LNCaP clone FGC (cell line): ENCODE measurements at regions not wholly inside any gene's neighbourhood (a gene's known extent, or its start where the extent isn't known, plus 50 kb on each side); places are given as distances from the start of the nearest gene placed in this dataset.
A peak's percentile ranks its signal among the peaks of the same experiment; 100 is the strongest.
"Not testable (repeated sequence)": the region's sequence is repeated elsewhere in the genome, so short reads cannot be mapped to it uniquely, and the experiment has no call there.

Source experiments
- DNase-seq: peaks from one replicate; pipeline ENCODE4 v3.0.0-alpha.2; 2011; ENCODE audit warnings: low read depth
- H3K4me3 ChIP-seq: 2 replicates; pipeline ENCODE4 v1.5.1; 2011; ENCODE audit warnings: mild to moderate bottlenecking, low read depth, low read length, control low read depth
- TF ChIP-seq, protein P1 (sequence below): IDR thresholded peaks from 2 replicates; pipeline ENCODE4 v1.5.1; 2012; ENCODE audit warnings: mild to moderate bottlenecking; ENCODE audit not compliant: control insufficient read depth, insufficient read depth; ENCODE audit errors: extremely low read depth

DNA sequence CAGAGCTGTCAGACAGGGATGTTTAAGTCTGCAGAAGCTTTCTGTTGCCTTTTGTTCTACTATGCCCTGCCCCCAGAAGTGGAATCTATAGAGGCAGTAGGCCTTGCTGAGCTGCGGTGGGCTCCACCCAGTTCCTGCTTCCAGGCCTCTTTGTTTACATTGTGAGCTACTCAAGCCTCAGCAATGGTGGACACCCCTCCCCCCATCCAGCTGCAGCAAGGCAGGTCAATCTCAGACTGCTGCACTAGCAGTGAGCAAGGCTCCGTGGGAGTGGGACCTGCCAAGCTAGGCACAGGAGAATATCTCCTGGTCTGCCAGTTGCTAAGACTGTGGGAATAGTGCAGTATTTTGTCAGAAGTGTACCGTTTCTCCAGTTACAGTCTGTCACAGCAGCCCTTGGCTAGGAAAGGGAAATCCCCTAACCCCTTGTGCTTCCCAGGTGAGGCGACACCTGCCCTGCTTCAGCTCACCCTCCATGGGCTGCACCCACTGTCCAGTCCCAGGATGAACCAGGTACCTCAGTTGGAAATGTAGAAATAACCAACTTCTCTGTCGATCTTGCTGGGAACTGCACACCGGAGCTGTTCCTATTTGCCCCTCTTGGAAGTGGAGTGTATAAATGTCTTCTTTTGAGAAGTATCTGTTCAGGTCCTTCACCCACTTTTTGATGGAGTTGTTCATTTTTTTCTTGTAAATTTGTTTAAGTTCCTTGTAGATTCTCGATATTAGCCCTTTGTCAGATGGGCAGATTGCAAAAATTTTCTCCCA is 213.5 kb upstream of the SLC38A2 start:
- DNase-seq, result no peak
- no peak overlapping the region for H3K4me3 ChIP-seq
- TF ChIP-seq, protein P1, sequence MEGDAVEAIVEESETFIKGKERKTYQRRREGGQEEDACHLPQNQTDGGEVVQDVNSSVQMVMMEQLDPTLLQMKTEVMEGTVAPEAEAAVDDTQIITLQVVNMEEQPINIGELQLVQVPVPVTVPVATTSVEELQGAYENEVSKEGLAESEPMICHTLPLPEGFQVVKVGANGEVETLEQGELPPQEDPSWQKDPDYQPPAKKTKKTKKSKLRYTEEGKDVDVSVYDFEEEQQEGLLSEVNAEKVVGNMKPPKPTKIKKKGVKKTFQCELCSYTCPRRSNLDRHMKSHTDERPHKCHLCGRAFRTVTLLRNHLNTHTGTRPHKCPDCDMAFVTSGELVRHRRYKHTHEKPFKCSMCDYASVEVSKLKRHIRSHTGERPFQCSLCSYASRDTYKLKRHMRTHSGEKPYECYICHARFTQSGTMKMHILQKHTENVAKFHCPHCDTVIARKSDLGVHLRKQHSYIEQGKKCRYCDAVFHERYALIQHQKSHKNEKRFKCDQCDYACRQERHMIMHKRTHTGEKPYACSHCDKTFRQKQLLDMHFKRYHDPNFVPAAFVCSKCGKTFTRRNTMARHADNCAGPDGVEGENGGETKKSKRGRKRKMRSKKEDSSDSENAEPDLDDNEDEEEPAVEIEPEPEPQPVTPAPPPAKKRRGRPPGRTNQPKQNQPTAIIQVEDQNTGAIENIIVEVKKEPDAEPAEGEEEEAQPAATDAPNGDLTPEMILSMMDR, result no peak

DNA sequence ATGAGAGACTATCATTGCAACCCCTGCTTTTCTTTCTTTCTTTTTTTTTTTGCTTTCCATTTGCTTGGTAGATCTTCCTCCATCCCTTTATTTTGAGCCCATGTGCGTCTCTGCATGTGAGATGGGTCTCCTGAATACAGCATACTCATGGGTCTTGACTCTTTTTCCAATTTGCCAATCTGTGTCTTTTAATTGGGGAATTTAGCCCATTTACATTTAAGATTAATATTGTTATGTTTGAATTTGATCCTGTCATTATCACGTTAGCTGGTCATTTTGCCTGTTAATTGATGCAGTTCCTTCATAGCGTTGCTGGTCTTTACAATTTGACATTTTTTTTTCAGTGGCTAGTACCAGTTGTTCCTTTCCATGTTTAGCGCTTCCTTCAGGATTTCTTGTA is 211.5 kb upstream of the SLC38A2 start:
- DNase-seq, H3K4me3 ChIP-seq: not testable (repeated sequence)

DNA sequence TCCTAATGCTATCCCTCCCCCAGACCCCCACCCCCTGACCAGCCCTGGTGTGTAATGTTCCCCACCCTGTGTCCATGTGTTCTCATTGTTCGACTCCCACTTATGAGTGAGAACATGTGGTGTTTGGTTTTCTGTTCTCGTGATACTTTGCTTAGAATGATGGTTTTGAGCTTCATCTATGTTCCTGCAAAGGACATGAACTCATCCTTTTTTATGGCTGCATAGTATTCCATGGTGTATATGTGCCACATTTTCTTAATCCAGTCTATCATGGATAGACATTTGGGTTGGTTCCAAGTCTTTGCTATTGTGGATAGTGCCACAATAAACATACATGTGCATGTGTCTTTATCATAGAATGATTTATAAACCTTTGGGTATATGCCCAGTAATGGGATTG is 209.4 kb upstream of the SLC38A2 start:
- not testable (repeated sequence) for H3K4me3 ChIP-seq, DNase-seq

DNA sequence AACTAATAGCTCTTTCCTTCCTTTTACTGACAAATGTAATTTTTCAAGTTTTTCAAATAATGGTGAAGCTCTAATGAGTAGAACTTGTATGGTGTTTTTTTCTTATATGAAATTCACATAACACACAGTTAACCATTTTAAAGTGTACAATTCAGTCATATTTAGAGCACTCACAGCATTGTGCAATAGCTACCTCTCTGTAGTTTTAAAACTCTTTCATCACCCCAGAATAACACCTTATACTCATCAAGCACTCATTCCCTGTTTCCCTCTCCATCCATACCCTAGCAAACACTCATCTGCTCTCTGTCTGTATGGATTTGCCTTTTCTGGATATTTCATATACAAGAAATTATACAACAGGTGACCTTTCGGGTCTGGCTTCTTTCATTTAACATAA is 207.9 kb upstream of the SLC38A2 start:
- TF ChIP-seq, protein P1, result no peak
- H3K4me3 ChIP-seq, result no peak overlapping the region
- no peak for DNase-seq

DNA sequence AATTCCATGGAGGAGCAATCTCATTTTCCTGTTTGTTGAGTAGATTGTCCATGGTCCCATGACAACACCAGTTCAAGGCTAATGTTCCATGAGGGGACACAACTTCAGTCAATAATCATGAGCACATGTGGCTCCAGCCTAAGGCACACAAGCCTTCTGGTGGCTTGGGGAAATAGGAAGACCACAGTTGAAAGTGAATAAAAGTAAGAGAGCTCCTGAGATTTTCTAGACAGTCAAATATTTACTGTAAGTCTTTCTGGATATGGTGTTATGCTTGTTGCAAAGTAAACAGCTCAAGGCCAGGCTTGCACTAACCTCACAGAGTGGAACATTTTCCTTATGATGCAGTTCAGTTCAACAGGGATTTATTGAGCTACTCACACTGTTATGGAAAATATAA is 206.9 kb upstream of the SLC38A2 start:
- peak; percentile 15 for DNase-seq
- H3K4me3 ChIP-seq, result no peak overlapping the region
- TF ChIP-seq, protein P1, result no peak

DNA sequence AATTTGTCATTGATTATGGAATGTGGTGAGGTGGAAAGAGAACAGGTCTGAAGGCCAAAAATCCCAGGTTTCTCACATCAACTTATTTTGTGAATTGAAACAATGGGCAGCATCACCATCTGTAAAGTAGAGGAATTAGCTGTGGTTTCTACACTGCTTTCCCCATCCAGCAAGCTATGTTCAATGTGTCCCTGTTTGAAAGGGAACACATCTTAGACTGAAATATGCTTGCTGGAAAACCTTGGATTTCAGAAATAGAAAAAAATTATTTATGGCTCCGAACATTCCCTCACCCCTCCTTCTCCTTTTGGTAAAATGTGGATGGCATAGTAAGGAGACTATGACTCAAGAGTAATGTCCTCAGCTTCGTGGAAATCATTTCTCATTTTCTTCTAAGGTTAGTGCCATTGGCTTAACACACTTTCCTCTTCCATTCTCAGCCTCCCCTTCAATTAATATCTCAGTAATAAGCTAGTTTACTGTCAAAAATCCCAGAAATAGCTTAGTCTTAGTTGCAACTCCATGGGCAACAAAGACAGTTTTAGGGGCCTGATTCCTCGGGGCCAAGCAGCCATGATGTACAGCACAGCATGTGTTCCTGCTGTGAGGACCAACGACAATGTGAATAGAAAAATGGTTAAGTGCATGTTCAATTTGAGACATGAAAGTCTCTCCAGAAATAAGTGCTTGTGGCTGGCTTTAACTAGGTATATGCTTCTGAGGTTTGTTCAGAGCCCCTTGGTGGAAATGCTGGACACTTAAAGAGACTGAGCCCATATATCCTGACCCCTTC is 205.8 kb upstream of the SLC38A2 start:
- no peak overlapping the region for H3K4me3 ChIP-seq
- TF ChIP-seq, protein P1, result no peak
- no peak for DNase-seq

DNA sequence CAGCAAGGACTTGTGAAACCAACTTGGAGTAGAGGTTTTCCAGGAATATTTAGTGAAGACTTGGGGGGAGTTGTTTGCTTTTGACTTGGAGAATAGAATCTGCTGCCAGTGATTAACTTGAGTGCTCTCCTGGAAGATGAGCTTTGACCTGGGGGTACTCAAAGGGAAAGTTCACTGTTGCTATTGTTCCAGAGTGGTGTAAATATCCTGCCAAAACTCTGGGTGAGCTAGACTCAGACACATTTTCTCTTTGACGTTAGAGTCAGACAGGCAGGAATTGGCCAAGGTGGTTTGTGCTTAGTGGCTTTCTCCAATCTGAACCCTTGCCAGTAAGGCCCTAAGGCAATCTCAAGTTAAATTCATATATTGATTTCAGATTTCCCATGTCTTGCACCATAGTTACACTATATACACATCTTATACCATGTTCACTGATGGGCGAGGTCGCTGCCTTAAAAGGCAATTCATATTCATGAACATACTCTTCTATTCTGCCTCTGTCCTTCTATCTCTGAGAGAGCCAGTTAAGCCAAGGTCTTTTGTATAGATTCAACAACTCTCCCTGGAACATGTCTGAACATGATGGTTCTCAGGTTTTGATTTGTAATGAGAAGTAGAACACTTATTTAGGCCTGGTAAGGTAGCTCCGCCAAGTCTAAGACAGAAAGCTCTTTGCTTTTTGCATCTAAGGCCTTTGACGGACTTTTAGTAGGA is 204.6 kb upstream of the SLC38A2 start:
- H3K4me3 ChIP-seq, result no peak overlapping the region
- no peak for DNase-seq
- TF ChIP-seq, protein P1, result no peak

DNA sequence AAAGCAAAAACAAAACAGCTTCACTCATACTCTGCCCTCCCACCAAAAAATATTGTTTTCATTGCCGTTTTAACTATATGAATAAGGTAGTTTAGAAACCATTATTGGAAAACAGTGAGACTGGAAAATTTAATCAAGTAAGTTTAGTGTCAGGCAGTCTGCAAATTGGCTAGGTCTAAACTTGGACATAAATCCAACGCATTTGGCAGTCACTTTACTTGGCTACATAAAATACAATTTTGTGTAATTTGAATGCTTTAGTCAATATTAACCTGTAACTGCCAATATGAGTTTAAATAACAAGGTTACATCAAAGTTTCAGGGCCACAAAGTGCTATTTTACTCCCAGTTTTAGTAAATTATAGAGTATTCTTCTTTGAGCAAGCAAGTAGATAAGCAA is 202.3 kb upstream of the SLC38A2 start:
- TF ChIP-seq, protein P1, result no peak
- DNase-seq, result peak; percentile 31
- no peak overlapping the region for H3K4me3 ChIP-seq
